AG10803 (cell line): ENCODE measurements at regions not wholly inside any gene's neighbourhood (a gene's known extent, or its start where the extent isn't known, plus 50 kb on each side); places are given as distances from the start of the nearest gene placed in this dataset.
A peak's percentile ranks its signal among the peaks of the same experiment; 100 is the strongest.

ENCODE experiments used
- DNase-seq: peaks from one replicate; pipeline ENCODE4 v3.0.0; 2010; ENCODE audit warnings: low read depth
- H3K4me3 ChIP-seq: 2 replicates; pipeline ENCODE4 v1.5.1; 2011; ENCODE audit warnings: mild to moderate bottlenecking, low read length, control low read depth
- TF ChIP-seq, protein P1 (sequence below): conservative IDR thresholded peaks from 2 replicates; pipeline ENCODE4 v1.5.1; 2011; ENCODE audit warnings: mild to moderate bottlenecking, low read length, control low read depth, inconsistent platforms

DNA sequence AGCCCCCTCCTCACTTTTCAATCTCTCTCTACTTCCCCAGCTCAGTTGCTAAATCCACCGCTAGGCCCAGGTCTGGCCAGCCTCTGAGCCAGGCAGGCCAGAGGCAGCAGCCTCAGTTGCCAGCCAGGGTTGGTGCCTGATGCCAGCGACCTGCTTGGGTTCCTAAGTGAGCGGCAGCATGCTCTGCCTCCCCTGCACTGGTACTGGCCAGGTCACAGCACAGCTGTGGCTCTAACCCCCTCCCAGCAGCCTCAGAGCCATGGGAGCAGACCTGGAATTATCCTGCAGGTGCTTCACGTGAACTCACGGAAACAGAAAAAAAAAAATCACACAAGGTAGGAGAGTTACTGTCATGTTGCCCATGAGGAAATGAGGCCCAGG is 82.5 kb upstream of the ATF3 start:
- TF ChIP-seq, protein P1, sequence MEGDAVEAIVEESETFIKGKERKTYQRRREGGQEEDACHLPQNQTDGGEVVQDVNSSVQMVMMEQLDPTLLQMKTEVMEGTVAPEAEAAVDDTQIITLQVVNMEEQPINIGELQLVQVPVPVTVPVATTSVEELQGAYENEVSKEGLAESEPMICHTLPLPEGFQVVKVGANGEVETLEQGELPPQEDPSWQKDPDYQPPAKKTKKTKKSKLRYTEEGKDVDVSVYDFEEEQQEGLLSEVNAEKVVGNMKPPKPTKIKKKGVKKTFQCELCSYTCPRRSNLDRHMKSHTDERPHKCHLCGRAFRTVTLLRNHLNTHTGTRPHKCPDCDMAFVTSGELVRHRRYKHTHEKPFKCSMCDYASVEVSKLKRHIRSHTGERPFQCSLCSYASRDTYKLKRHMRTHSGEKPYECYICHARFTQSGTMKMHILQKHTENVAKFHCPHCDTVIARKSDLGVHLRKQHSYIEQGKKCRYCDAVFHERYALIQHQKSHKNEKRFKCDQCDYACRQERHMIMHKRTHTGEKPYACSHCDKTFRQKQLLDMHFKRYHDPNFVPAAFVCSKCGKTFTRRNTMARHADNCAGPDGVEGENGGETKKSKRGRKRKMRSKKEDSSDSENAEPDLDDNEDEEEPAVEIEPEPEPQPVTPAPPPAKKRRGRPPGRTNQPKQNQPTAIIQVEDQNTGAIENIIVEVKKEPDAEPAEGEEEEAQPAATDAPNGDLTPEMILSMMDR: no peak
- no peak for DNase-seq

DNA sequence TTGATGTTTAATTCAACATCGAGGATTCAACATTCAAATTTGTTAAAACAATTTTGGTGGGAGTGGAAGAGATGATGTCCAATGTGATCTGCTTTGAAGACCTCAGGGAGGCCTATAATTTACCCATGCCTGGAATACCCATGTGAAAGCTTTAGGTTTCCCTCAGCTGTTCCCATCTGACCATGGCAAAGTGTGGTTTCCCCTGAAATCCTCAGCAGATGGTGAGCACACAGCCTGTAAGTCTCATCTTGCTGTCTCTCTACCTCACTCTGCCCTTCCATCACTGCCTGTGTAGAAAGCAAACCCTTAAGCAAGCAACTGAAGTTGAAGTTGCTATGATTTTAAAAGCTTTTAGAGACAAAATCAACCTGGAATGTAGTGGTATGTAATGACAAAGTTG is 80.1 kb upstream of the ATF3 start:
- H3K4me3 ChIP-seq: no peak overlapping the region
- no peak for DNase-seq
- TF ChIP-seq, protein P1: no peak

More for the DNA sequence above, 82.5 kb upstream of the ATF3 start:
- no peak overlapping the region for H3K4me3 ChIP-seq

DNA sequence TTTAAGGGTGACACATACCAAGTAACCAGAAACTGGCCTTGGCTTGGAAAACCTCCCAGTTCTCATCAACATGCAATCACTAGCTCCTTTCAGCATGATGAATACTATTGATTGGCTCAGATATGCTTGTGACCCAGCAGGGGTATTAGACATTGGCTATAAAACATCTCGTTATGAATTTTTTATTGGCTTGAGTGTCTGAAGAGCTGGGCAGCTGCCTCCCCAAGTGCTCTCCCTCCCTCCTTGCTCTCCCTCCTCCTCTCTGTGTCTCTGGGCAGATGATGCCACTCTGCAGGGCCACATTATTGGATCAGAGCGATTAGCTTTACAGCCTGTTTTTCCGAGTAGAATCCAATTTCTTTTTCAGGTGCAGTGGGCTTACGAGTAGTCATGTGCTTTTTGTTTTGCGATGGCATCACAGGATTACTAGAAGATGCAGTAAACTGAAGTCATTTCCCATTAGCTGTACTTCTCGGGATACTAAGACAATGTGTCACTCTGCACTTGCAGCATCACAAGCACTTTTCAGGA is 79.3 kb upstream of the ATF3 start:
- TF ChIP-seq, protein P1: no peak
- H3K4me3 ChIP-seq: no peak overlapping the region
- peak; percentile 62 for DNase-seq

DNA sequence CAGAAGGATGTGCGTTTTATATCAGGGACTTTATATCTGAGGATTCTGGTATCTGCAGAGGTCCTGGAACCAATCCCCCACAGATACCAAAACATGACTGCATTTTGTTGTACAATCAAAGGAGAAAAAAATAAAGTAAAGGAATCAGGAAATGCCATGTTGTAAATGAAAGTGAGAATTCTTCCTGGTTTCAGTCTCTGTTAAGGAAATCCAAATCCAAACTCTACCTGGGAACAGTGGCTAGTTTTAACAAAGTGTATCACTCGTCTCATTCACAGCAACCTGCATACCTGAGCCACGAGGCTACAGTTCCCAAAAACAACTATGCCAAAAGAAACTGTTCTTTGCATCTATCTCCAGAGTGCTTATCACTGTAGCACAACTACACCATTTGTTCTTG is 77.3 kb upstream of the ATF3 start:
- no peak for DNase-seq
- TF ChIP-seq, protein P1: no peak
- H3K4me3 ChIP-seq: no peak overlapping the region

DNA sequence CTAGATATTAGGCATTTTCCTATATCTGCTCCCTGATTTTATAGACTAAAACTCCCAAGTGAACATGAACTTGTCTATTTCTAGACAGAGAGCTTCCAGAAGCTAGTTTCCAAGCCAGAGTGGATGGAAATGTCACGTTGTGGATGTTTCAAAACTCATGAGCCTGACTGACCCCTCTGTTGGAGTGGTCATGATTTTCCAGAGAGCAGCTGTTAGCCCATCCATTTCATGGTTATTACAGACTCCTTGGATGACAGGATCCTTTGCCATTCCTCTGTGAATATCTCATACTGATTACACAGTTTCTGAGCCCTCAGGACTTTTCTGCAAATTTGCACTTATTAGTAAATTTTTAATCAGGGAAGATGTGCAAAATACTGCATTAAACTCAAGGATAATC is 76.8 kb upstream of the ATF3 start:
- no peak overlapping the region for H3K4me3 ChIP-seq
- no peak for DNase-seq
- TF ChIP-seq, protein P1: no peak

DNA sequence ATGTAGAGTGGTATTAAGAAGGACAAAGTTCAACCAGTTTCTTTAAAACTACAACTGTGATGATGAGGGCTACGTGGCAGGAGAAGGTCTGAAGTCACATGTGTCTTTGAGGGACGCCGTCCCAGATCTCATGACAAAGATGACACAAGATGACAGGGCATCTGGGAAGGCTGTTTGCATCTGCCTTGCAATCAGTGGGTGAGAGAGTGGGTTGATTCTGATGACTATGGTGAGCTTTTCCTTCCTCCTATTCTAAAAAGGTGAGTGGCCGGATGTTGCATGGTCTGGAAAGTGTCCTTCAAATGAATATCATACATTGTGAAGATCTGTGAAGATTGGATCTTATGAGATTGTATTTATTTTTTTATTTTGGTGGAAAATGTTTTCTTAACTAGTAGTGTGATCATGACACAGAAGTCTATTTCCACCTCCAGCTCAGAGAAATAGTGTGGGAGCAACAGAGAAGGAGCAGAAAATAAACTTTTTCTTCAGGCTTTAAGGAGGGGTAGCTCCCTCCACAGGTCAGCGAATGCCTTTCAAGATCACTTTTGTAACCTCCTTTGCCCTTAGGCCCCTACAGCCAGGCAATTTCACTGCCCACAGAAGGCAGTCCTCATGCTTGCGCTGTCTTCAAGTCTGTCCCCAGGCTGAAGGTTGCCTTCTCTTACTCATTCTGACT is 76.0 kb upstream of the ATF3 start:
- H3K4me3 ChIP-seq: no peak overlapping the region
- DNase-seq: no peak
- TF ChIP-seq, protein P1: no peak

DNA sequence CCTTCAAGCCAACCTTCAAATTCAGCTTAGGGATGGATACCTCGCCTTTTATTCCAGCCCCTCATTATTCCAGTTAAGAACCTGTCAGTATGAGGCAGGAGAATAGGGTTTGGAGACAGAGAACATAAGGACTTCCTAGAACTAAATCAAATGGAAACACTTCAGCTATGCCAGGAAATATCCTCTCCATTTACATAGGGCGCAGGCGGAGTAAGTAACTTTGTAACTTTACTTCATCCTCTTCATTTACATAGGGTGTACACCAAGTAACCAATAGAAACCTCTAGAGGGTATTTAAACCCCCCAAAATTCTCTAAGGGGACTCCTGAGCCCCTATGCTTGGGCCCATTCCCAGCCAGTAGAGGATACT is 75.4 kb upstream of the ATF3 start:
- TF ChIP-seq, protein P1: no peak
- DNase-seq: no peak
- no peak overlapping the region for H3K4me3 ChIP-seq
